OCI-LY1 (cell line): ENCODE measurements at regions not wholly inside any gene's neighbourhood (a gene's known extent, or its start where the extent isn't known, plus 50 kb on each side); places are given as distances from the start of the nearest gene placed in this dataset.
"Not testable (repeated sequence)": the region's sequence is repeated elsewhere in the genome, so short reads cannot be mapped to it uniquely, and the experiment has no call there.

Experiments
- CTCF ChIP-seq: fragments of 200-600 bp; sonication (generic), shearing (Covaris generic); IDR thresholded peaks from 2 replicates; pipeline ENCODE4 v1.5.1; 2017; ENCODE audit warnings: mild to moderate bottlenecking, antibody characterized with exemption, low read length, moderate library complexity, mixed read lengths
- EZH2 ChIP-seq: fragments of 200-600 bp; sonication (generic), shearing (Covaris generic); IDR thresholded peaks from 2 replicates; pipeline ENCODE4 v1.8.0; 2017; ENCODE audit warnings: borderline replicate concordance, mixed run types, mild to moderate bottlenecking, antibody characterized with exemption, low read length, moderate library complexity, mixed read lengths

DNA sequence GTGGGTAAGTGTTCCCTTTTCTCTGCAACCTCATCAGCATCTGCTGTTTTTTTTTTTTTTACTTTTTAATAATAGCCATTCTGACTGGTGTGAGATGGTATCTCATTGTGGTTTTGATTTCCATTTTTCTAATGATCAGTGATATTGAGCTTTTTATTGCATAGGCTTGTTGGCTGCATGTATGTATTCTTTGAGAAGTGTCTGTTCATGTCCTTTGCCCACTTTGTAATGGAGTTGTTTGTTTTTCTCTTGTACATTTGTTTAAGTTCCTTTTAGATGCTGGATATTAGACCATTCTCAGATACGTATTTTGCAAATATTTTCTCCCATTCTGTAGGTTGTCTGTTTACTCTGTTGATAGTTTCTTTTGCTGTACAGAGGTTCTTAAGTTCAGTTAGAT is 134.6 kb downstream of the NAA11 start:
- TF ChIP-seq CTCF, EZH2: not testable (repeated sequence)
